Activated CD8-positive, alpha-beta memory T cell treated with anti-CD3 and anti-CD28 coated beads, Interleukin-2, amount 10 ng/mL, durations not matched to agents 7 days and 5 days (primary cell): ENCODE measurements at regions not wholly inside any gene's neighbourhood (a gene's known extent, or its start where the extent isn't known, plus 50 kb on each side); places are given as distances from the start of the nearest gene placed in this dataset.

Experiments used
- ATAC-seq: fragments of 150-1000 bp; cut with Tn5 transposase; one replicate; pipeline ENCODE4 v1.10.0; 2021; ENCODE audit warnings: moderate library complexity
- CTCF ChIA-PET: fragments of 350-600 bp; sonication (Branson Sonifier 250); formaldehyde crosslinking; loops from one replicate; lab custom pipeline; 2021; ENCODE audit warnings: antibody characterized with exemption; lab: Charles Lee
- DNase-seq: peaks from one replicate; pipeline ENCODE4 v3.0.0-alpha.2; 2020
- H3K27ac Mint-ChIP-seq: one replicate; pipeline ENCODE4 v1.8.0; 2021; ENCODE audit warnings: mild to moderate bottlenecking, mixed read lengths
- H3K27me3 Mint-ChIP-seq: one replicate; pipeline ENCODE4 v1.8.0; 2021; ENCODE audit warnings: mixed read lengths
- H3K36me3 Mint-ChIP-seq: one replicate; pipeline ENCODE4 v1.8.0; 2021; ENCODE audit warnings: mild to moderate bottlenecking, mixed read lengths
- H3K4me1 Mint-ChIP-seq: one replicate; pipeline ENCODE4 v1.8.0; 2021; ENCODE audit warnings: mixed read lengths
- H3K4me3 Mint-ChIP-seq: one replicate; pipeline ENCODE4 v1.8.0; 2021; ENCODE audit warnings: mild to moderate bottlenecking, moderate library complexity, mixed read lengths
- H3K9me3 Mint-ChIP-seq: one replicate; pipeline ENCODE4 v1.8.0; 2022; ENCODE audit warnings: low read depth, mixed read lengths

DNA sequence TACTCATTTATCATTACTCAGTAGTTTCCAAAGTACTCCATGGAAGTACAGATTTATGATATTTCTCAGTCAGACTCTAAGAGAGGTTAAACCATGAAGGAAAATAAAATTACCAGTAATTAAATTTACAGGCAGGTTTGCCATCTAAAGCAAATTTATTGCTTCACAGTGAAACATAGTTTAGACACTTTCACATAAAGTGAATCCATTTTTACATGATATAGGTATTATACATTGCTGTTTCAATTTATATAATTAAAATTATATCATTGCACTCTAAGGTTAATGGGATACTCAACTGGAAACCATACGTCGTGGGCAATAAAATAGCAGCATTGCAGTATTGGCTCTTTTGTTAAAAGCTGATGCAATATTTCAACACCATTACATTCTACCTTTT is 202.8 kb downstream of the SLIT2 start:
- Mint-ChIP-seq H3K27me3 (peaks cover 7% of the 10 kb centered on the region), H3K27ac (no peak overlapping the region), H3K9me3 (no peaks in the 10 kb centered on the region), H3K36me3 (no peaks in the 10 kb centered on the region), H3K4me3 (no peak overlapping the region), H3K4me1 (no peaks in the 10 kb centered on the region)
- no peak for DNase-seq
- ATAC-seq = no peak
- CTCF ChIA-PET = no interaction called here

DNA sequence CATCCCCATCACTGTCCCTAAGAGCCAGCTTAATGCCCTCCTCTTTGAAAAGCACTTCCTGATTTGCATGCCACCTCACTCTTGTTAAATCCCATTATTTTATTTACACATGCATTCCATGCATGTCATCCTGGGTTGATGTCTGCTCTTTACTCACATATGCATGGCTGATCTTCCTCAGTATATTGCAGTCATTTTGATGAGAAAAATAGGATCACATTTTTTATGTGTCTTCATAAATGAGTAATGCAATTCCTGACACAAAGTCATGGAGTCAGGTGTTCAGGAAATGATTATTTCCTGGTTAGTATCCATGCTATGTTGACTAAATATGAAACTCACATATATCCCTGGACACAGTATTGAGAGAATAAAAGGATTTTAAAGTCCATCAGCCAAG is 204.7 kb downstream of the SLIT2 start:
- Mint-ChIP-seq H3K36me3 (no peaks in the 10 kb centered on the region), H3K9me3 (no peaks in the 10 kb centered on the region), H3K27ac (no peak overlapping the region), H3K4me3 (no peak overlapping the region), H3K4me1 (no peaks in the 10 kb centered on the region), H3K27me3 (peaks cover 5% of the 10 kb centered on the region)
- DNase-seq (no peak), ATAC-seq (no peak)
- CTCF ChIA-PET = no interaction called here

DNA sequence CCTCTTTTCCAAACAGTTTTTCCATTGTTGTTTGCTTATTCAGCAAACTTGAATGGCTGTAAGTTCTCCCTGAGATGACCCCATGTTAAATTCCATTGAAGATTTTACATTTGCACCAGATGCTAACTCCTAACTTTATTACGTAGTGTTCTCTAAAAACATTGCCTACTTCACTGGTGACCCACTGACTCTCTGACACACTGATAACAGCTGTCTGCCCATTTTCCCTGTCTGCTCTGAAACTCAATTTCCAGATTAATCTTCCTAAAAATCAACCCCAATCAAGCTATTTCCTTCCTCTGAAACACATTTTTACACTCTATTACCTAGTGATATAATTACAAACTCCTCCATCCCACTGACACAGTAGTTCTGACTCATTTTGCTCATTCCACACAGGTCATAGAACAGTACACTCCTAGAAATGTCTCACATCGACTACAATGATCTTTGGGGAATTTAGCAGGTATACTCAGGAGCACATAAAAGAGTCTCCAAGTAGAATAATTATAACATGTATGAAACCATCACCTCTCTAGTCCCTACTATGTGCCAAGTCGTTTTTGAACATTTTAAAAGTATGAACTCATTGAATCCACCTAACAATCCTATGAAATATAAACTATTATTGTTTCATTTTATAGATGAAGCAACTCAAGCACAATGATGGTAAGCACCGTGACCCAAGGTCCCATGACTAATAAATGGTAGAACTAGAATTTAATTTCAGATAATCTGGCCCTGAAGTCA is 210.9 kb downstream of the SLIT2 start:
- H3K4me3 Mint-ChIP-seq = no peak overlapping the region
- DNase-seq (no peak), ATAC-seq (no peak)
- no peak overlapping the region for H3K27ac Mint-ChIP-seq
- H3K4me1 Mint-ChIP-seq = no peaks in the 10 kb centered on the region
- no peaks in the 10 kb centered on the region for H3K36me3 Mint-ChIP-seq
- H3K9me3 Mint-ChIP-seq = no peaks in the 10 kb centered on the region
- CTCF ChIA-PET = no interaction called here
- H3K27me3 Mint-ChIP-seq = no peaks in the 10 kb centered on the region

DNA sequence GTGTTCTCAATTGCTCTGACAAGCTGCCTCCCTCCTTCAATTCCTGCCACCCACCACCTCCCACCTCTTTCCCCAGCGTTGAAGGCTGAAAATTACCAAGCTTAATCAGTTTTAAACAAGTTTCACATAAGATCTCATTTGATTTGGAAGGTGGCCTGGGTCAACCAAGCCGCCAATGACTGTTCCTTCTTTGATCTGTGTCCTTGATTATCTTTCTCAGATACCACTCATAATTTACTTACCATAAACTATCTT is 211.4 kb downstream of the SLIT2 start:
- H3K27me3 Mint-ChIP-seq = no peaks in the 10 kb centered on the region
- H3K36me3 Mint-ChIP-seq = no peaks in the 10 kb centered on the region
- no peak for ATAC-seq
- CTCF ChIA-PET = no interaction called here
- no peaks in the 10 kb centered on the region for H3K4me1 Mint-ChIP-seq
- no peaks in the 10 kb centered on the region for H3K9me3 Mint-ChIP-seq
- DNase-seq = no peak
- no peak overlapping the region for H3K4me3 Mint-ChIP-seq
- H3K27ac Mint-ChIP-seq = no peak overlapping the region

DNA sequence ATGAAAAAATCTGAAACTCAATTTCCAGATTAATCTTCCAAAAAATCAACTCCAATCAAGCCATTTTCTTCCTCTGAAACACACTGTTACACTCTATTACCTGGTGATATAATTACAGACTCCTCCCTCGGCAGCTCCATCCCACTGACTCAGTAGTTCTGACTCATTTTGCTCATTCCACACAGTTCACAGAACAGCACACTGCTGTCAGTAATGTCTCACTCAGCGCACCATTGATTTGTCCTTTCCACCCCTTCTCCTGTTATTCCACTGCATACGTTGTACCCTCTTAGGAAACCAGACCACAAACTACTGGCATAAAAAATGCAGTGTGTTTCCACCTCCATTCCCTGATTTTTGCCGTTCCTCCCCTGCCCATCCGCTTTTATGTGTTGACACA is 212.7 kb downstream of the SLIT2 start:
- H3K4me1 Mint-ChIP-seq = no peaks in the 10 kb centered on the region
- H3K27ac Mint-ChIP-seq = no peak overlapping the region
- no peaks in the 10 kb centered on the region for H3K27me3 Mint-ChIP-seq
- no peak overlapping the region for H3K4me3 Mint-ChIP-seq
- H3K9me3 Mint-ChIP-seq = no peaks in the 10 kb centered on the region
- ATAC-seq (no peak), DNase-seq (no peak)
- CTCF ChIA-PET = no interaction called here
- H3K36me3 Mint-ChIP-seq = no peaks in the 10 kb centered on the region

DNA sequence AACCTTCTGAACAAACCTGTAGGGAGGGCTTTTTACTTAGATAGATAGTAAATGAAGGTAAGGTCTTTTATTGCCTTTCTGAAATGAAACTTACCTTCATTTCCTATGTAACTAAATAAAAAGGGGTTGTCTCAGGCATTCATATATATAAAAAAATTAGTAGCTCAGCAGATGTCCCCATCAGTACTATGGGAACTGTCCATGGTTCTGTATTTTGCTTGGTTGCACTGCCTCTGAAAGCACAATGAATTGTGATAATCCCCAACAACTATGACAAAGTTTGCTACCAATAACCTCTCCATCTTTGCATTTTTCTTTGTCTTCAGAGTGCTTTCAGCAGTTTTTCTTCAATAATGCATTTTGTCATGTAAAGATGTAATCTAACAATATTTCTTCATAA is 222.4 kb downstream of the SLIT2 start:
- H3K36me3 Mint-ChIP-seq = no peaks in the 10 kb centered on the region
- DNase-seq (no peak), ATAC-seq (no peak)
- CTCF ChIA-PET = interaction anchor here (0.8 kb wide), 1 partner anchor 13 kb away, joined by 4 read pairs; no protein-coding TSS in a partner anchor
- no peak overlapping the region for H3K27ac Mint-ChIP-seq
- H3K9me3 Mint-ChIP-seq = no peaks in the 10 kb centered on the region
- no peaks in the 10 kb centered on the region for H3K4me1 Mint-ChIP-seq
- no peaks in the 10 kb centered on the region for H3K27me3 Mint-ChIP-seq
- no peak overlapping the region for H3K4me3 Mint-ChIP-seq

DNA sequence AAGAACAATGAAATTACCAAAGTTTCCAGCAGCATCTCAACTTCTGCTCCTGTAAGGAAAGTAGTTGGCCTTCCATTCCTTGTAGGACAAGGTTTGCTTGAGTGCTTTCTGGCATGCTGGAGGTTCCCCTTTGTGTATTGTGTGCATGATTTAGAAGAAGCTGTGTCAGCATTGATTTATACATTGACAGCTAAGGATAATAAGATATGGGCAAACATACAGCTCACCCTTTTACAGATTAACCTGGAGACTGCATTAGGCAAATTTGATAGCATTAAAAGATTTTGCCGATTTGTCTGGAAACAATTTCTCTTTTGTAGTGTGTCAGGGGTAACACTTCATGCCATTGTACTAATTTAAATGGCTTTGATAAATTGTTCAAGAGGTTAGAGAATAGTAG is 221.8 kb upstream of the PACRGL start:
- ATAC-seq (no peak), DNase-seq (no peak)
- Mint-ChIP-seq H3K4me3 (no peak overlapping the region), H3K4me1 (no peaks in the 10 kb centered on the region), H3K9me3 (no peaks in the 10 kb centered on the region), H3K27me3 (no peaks in the 10 kb centered on the region), H3K27ac (no peak overlapping the region), H3K36me3 (no peaks in the 10 kb centered on the region)
- CTCF ChIA-PET = no interaction called here

DNA sequence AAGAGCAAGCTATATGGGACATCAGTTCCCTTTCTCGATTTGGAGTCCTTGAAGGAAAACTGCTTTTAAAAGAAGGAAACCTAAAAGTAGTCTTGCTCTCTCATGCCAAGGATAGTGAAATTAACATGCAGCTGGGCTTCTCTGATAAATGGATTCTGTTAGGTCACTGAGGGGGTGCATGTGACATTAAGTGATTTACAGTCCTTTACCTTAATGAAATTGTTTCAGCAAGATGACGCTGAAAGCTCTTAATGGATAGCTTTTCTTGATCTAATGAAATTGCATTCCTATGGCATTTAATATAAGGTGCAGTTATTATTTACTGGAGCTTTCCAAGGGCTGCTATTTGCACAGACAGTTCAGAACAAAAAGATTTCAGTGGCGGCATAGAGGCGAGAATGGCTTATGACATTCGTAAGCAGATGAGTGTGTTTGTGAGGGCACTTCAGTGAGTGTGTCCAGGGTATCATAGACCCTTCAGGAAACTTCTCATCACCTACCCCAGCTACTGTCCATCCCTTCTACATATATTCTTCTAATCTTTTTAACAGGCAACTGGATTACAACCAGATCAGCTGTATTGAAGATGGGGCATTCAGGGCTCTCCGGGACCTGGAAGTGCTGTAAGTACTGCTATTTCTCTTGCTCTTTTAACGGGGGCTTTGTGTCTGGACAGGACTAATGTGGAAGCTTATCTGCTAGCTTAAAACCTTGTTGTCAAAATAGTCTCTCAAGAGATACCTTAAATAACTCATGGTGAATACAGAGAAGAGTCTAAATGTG is 219.9 kb upstream of the PACRGL start:
- CTCF ChIA-PET = interaction anchor here (1.4 kb wide), 1 partner anchor 9 kb away, joined by 4 read pairs; no protein-coding TSS in a partner anchor
- no peak overlapping the region for H3K4me3 Mint-ChIP-seq
- DNase-seq = no peak
- no peaks in the 10 kb centered on the region for H3K27me3 Mint-ChIP-seq
- H3K27ac Mint-ChIP-seq = no peak overlapping the region
- H3K36me3 Mint-ChIP-seq = no peaks in the 10 kb centered on the region
- ATAC-seq = no peak
- H3K4me1 Mint-ChIP-seq = no peaks in the 10 kb centered on the region
- no peaks in the 10 kb centered on the region for H3K9me3 Mint-ChIP-seq

DNA sequence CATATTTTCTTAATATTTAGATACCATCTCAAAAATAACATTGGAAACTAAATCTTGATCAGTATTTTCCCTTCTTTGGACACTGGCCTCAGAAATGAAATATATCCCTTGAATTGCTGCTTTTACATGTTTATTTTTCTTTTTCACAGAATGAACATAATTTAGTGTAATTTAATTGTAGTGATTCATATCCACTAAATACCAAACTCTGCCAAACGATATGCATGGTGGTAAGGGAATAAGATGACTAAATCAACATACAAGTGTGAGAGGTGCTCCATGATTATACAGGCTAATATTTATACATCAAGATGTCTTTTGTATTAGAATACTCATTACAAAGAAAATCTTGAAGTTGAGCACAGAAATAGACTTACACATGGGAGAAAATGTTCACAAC is 216.8 kb upstream of the PACRGL start:
- no peak overlapping the region for H3K27ac Mint-ChIP-seq
- no peaks in the 10 kb centered on the region for H3K4me1 Mint-ChIP-seq
- DNase-seq (no peak), ATAC-seq (no peak)
- CTCF ChIA-PET = no interaction called here
- H3K36me3 Mint-ChIP-seq = no peaks in the 10 kb centered on the region
- H3K4me3 Mint-ChIP-seq = no peak overlapping the region
- no peaks in the 10 kb centered on the region for H3K27me3 Mint-ChIP-seq
- no peaks in the 10 kb centered on the region for H3K9me3 Mint-ChIP-seq

DNA sequence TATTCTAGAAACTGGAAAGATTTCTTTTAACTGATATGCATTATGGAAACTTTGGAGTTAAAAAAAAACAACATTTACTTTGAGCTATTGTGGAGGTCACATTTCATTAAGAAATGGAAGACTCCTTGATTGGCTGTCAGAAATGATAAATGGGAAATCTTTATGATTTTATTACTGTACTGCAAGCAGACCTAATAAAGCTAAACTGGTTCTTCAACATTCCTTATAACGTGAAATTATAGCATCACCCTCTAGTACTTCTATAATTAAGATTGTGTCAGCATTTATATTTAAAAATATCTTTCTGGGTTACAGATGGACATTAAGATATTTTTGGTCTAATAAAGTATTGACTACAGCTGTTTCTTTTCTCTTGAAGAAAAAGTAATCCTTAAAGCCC is 213.8 kb upstream of the PACRGL start:
- DNase-seq (no peak), ATAC-seq (no peak)
- Mint-ChIP-seq H3K4me1 (no peaks in the 10 kb centered on the region), H3K9me3 (no peaks in the 10 kb centered on the region), H3K4me3 (no peak overlapping the region), H3K27me3 (no peaks in the 10 kb centered on the region), H3K27ac (no peak overlapping the region), H3K36me3 (no peaks in the 10 kb centered on the region)
- CTCF ChIA-PET = no interaction called here

DNA sequence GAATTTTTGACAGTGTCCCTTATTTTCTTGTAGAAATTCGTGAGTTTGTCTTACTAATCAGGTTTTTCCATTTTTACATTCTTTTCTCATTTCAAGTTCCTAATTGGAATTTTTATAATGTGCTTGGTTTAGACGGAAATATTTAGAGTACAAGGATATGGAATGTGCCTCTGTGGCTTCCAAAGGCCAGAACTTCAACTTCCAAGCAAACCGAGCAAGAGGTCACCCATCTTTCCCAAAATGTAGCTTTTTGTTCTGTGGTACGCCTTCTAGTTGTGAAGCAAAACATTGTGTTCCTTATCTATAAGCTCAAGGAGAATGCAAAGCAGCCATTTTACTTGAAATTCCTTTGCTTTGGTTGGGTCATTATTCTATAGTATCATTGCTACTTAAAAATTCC is 212.8 kb upstream of the PACRGL start:
- H3K27me3 Mint-ChIP-seq = no peaks in the 10 kb centered on the region
- CTCF ChIA-PET = interaction anchor here (0.8 kb wide), 1 partner anchor 13 kb away, joined by 4 read pairs; no protein-coding TSS in a partner anchor
- ATAC-seq (no peak), DNase-seq (no peak)
- H3K27ac Mint-ChIP-seq = no peak overlapping the region
- no peak overlapping the region for H3K4me3 Mint-ChIP-seq
- no peaks in the 10 kb centered on the region for H3K9me3 Mint-ChIP-seq
- no peaks in the 10 kb centered on the region for H3K36me3 Mint-ChIP-seq
- no peaks in the 10 kb centered on the region for H3K4me1 Mint-ChIP-seq

DNA sequence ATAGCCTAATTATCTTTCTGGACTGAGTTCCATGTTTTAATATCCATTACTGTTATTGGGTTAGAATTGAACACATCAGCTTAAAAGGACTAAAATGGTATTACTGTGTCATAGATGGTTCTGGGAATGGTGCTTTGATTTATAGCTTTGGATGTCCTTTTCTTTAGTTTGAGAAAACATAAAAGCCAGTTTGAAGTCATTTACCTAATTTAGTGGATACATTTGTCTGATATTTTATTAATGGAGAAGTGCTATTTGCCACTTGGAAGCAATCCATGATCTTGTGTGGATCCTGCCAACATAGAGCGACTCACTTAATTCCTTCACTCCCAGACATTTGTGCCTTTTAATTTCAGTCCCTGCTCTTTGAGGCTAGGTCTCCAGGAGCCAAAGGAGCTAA is 212.4 kb upstream of the PACRGL start:
- DNase-seq = no peak
- CTCF ChIA-PET = interaction anchor here (0.8 kb wide), 1 partner anchor 14 kb away, joined by 4 read pairs; no protein-coding TSS in a partner anchor
- H3K27me3 Mint-ChIP-seq = no peaks in the 10 kb centered on the region
- H3K36me3 Mint-ChIP-seq = no peaks in the 10 kb centered on the region
- H3K9me3 Mint-ChIP-seq = no peaks in the 10 kb centered on the region
- no peak for ATAC-seq
- no peak overlapping the region for H3K4me3 Mint-ChIP-seq
- H3K4me1 Mint-ChIP-seq = no peaks in the 10 kb centered on the region
- H3K27ac Mint-ChIP-seq = no peak overlapping the region

DNA sequence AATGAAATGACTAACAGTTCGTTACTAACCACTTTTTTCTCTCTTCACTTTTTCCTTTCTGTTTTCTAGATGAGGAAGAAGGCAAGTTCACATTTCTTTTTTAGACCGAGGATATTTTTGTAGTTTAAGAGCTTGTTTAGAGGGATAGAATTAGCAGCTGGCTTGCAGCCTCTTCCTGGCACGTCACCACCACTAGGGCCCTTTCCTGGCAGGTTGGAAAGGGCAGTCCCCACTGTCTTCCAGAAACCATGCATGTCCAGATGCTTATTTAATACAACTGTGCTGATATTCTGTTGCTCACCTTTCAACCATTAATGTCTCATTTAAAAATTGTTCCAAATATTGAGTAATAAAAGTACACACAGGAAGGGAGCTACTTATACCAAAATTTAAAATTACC is 209.5 kb upstream of the PACRGL start:
- no peak for ATAC-seq
- Mint-ChIP-seq H3K4me3 (no peak overlapping the region), H3K27ac (no peak overlapping the region), H3K36me3 (no peaks in the 10 kb centered on the region), H3K9me3 (no peaks in the 10 kb centered on the region), H3K27me3 (no peaks in the 10 kb centered on the region), H3K4me1 (no peaks in the 10 kb centered on the region)
- DNase-seq = no peak
- CTCF ChIA-PET = no interaction called here

DNA sequence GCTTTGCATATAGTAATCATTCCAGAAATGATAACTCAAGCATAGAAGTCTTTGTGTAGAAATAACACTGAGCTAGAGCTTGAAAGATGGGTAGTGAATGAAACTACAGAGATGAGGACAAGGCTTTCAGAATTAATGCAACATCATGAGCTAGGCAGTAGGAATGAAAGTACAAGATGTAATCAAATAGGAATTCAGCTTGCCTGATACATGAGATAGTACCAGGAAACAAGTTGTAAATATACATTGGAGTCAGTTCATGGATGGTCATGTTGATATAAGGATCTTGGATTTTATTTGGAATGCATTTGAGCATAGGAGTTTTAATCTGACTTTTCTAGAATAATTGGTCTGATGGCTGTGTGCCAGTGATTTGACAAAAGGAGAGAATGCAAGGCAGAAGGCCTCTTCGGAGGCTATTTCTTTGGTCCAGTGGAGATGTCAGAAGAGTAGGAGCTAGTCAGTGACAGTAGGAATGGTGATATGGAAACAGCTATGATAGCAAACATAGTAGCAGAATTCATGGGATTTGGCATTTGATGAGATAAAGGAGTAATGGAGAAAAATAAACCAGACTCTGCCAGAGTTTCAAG is 206.4 kb upstream of the PACRGL start:
- H3K36me3 Mint-ChIP-seq = no peaks in the 10 kb centered on the region
- DNase-seq = no peak
- H3K27me3 Mint-ChIP-seq = no peaks in the 10 kb centered on the region
- H3K4me3 Mint-ChIP-seq = no peak overlapping the region
- no peaks in the 10 kb centered on the region for H3K4me1 Mint-ChIP-seq
- no peaks in the 10 kb centered on the region for H3K9me3 Mint-ChIP-seq
- CTCF ChIA-PET = no interaction called here
- no peak overlapping the region for H3K27ac Mint-ChIP-seq
- no peak for ATAC-seq
